Lung (tissue), 11 donors: ENCODE measurements at regions not wholly inside any gene's neighbourhood (a gene's known extent, or its start where the extent isn't known, plus 50 kb on each side); places are given as distances from the start of the nearest gene placed in this dataset.

Experiments used
- ATAC-seq: fragments of 200-7000 bp; cut with Tn5 transposase; one replicate; pipeline ENCODE4 v1.9.1; 2020; ENCODE audit warnings: moderate number of reproducible peaks; ENCODE audit not compliant: insufficient read depth, low FRiP score
- DNase-seq, 3 donors: peaks; one replicate each; pipeline ENCODE4 v3.0.0-alpha.2; 2013 to 2017
- H3K27ac ChIP-seq, 2 donors: one replicate each; pipeline ENCODE4 v1.5.1; 2013; ENCODE audit warnings: mild to moderate bottlenecking in 2 of 2, moderate library complexity in 2 of 2, control low read depth in 1 of 2, inconsistent platforms in 1 of 2, low read depth in 1 of 2, low read length in 1 of 2
- H3K27me3 ChIP-seq, 3 donors: one replicate each; pipeline ENCODE4 v1.5.1; 2013; ENCODE audit warnings: low read length in 2 of 3; ENCODE audit not compliant: control insufficient read depth in 3 of 3, insufficient read depth in 3 of 3
- H3K36me3 ChIP-seq, 4 donors: one replicate each; pipeline ENCODE4 v1.5.1; 2013; ENCODE audit warnings: low read length in 4 of 4, mild to moderate bottlenecking in 1 of 4, moderate library complexity in 1 of 4; ENCODE audit not compliant: control insufficient read depth in 4 of 4, insufficient read depth in 4 of 4
- H3K4me1 ChIP-seq, 5 donors: one replicate each; pipeline ENCODE4 v1.5.1; 2013; ENCODE audit warnings: low read length in 5 of 5, mild to moderate bottlenecking in 2 of 5, moderate library complexity in 1 of 5; ENCODE audit not compliant: control insufficient read depth in 5 of 5, insufficient read depth in 5 of 5
- H3K4me3 ChIP-seq: one replicate; pipeline ENCODE4 v1.5.1; 2013; ENCODE audit warnings: mild to moderate bottlenecking, control low read depth, moderate library complexity
- H3K9ac ChIP-seq, 2 donors: one replicate each; pipeline ENCODE4 v1.5.1; 2013; ENCODE audit warnings: low read length in 2 of 2, control low read depth in 1 of 2; ENCODE audit not compliant: insufficient read depth in 1 of 2
- H3K9me3 ChIP-seq, 4 donors: one replicate each; pipeline ENCODE4 v1.5.1; 2013; ENCODE audit warnings: low read length in 3 of 4, mild to moderate bottlenecking in 1 of 4, moderate library complexity in 1 of 4; ENCODE audit not compliant: control insufficient read depth in 4 of 4, insufficient read depth in 3 of 4
- WGBS, 2 donors: extraction: QIAGEN DNeasy Blood & Tissue Kit; methylation state at CpG; one replicate each; pipeline ENCODE4 v1.1.7; 2013; 5-methylcytosine and 5-hydroxymethylcytosine counted together
- TF ChIP-seq, protein P1 (sequence below): IDR thresholded peaks from 2 replicates; pipeline ENCODE4 v1.5.1; 2012; ENCODE audit warnings: mild to moderate bottlenecking; ENCODE audit errors: control extremely low read depth, extremely low read depth
- donor health status: control.
- donor health status: control.
- donor health status: Bipolar disorder and iron deficiency.
- donor health status: healthy.
- donor health status: DM: yes; HTN: yes; CAD: no.

DNA sequence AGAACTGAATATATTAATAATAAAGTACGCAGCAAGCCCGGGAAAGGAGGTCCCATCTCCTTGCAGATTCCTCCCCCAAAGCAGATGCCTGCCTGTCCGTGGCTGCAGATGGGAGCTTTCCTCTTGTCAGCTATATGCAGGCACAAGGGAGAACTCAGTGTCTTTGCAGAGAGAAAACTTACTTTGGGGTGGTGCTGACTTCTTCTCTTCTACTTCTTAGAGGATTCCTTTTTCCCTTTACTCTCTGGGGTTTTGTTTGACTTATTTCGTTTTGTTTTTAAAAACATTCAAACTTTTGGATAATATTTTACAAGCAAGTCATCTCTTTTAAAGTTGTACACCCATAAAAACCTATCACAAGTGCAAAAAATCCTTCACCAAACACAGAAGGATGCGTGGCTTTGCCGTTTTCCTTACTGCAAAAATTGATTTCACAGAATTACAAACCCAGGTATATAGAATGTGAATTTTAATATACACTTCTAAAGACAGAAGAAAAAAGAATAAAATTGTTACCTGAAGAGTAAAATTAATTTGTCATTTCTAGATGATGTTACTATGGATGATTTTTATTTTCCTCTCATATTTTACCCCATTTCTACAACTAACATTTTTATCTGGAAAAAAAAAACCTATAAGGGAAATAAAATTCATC lies 65.3 kb upstream of the IGF1R start:
- no peaks in the 10 kb centered on the region for H3K36me3 ChIP-seq
- no peaks in the 10 kb centered on the region for H3K9me3 ChIP-seq
- no peak overlapping the region for H3K4me3 ChIP-seq
- 56 to 61% methylated on average over 6 of the region's 6 CpGs for WGBS, 2 donors
- peaks cover 3 to 35% (median 29%) of the 10 kb centered on the region in 3 donors for H3K27me3 ChIP-seq
- no peak for ATAC-seq
- peaks cover 0 to 10% (median 0%) of the 10 kb centered on the region in 5 donors for H3K4me1 ChIP-seq
- DNase-seq = no peak
- no peak overlapping the region for H3K9ac ChIP-seq
- no peak overlapping the region for H3K27ac ChIP-seq
- TF ChIP-seq, protein P1, sequence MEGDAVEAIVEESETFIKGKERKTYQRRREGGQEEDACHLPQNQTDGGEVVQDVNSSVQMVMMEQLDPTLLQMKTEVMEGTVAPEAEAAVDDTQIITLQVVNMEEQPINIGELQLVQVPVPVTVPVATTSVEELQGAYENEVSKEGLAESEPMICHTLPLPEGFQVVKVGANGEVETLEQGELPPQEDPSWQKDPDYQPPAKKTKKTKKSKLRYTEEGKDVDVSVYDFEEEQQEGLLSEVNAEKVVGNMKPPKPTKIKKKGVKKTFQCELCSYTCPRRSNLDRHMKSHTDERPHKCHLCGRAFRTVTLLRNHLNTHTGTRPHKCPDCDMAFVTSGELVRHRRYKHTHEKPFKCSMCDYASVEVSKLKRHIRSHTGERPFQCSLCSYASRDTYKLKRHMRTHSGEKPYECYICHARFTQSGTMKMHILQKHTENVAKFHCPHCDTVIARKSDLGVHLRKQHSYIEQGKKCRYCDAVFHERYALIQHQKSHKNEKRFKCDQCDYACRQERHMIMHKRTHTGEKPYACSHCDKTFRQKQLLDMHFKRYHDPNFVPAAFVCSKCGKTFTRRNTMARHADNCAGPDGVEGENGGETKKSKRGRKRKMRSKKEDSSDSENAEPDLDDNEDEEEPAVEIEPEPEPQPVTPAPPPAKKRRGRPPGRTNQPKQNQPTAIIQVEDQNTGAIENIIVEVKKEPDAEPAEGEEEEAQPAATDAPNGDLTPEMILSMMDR = no peak

DNA sequence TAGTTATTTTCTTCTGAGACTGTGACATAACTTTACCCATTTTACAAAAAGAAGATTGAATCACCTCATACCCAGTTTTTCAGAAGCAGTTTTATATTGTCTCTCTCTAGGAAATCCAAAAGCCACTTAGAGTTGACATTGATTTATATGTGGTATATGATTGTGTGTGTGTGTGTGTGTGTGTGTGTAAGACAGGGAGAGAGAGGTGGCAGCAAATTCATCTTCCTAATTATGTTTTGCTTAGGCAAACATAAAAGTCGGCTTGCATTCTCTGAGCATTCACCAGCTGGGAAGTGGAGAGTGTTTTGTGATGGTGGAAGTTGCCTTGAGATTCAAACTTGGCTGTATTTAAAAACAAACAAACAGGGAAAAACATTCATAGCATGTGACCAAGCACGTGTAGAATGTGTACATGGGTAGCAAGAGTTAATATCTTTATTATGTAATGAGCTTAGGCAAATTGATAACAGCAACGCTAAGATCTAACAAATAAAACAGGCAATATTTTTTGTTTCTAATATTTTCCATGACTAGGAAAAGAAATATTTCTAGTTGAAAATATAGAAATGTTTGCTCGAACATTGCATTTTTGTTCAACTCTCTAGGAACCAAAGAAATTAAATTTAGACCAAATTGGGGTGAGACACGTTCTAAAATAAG lies 64.4 kb upstream of the IGF1R start:
- no peak for ATAC-seq
- H3K27me3 ChIP-seq = peaks cover 3 to 35% (median 29%) of the 10 kb centered on the region in 3 donors
- no peaks in the 10 kb centered on the region for H3K9me3 ChIP-seq

DNA sequence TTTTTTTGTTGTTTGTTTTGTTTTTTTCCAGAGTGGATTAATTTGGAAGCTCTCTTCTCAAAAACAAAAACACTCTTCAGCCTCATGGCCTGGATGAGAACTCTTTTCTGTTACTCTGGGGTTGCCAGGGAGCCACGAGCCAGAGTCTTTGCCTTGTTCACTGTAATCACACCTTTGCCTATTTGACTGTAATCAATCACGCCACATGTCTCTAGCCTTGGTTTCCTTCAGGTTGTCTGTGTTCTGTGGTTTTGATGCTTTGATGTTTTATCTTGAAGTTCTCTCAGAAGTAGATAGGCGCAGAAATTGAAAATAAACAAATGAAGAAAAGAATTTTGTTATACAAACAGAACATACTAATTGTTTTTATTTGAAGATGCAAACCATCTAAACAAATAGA lies 62.3 kb upstream of the IGF1R start:
- Histone ChIP-seq H3K36me3 (no peaks in the 10 kb centered on the region), H3K4me1 (peaks cover 0 to 3% (median 0%) of the 10 kb centered on the region in 5 donors), H3K27ac (no peak overlapping the region), H3K4me3 (no peak overlapping the region), H3K9me3 (no peaks in the 10 kb centered on the region), H3K27me3 (peaks cover 3 to 32% (median 29%) of the 10 kb centered on the region in 3 donors), H3K9ac (no peak overlapping the region)
- no peak for ATAC-seq
- DNase-seq = no peak
- 68 to 80% methylated on average over 3 of the region's 3 CpGs for WGBS, 2 donors
- TF ChIP-seq, protein P1 = no peak

More for the DNA sequence above, 64.4 kb upstream of the IGF1R start:
- peaks cover 0 to 10% (median 0%) of the 10 kb centered on the region in 5 donors for H3K4me1 ChIP-seq
- H3K27ac ChIP-seq = no peak overlapping the region
- 48 to 50% methylated on average over 5 of the region's 5 CpGs for WGBS, 2 donors
- no peaks in the 10 kb centered on the region for H3K36me3 ChIP-seq
- H3K4me3 ChIP-seq = no peak overlapping the region
- peak; percentile 21 to 64 (median 51) for DNase-seq
- H3K9ac ChIP-seq = no peak overlapping the region
- TF ChIP-seq, protein P1 = no peak
